Upper lobe of right lung (tissue), 1 donor: ENCODE measurements at regions not wholly inside any gene's neighbourhood (a gene's known extent, or its start where the extent isn't known, plus 50 kb on each side); places are given as distances from the start of the nearest gene placed in this dataset.
"Not testable (repeated sequence)": the region's sequence is repeated elsewhere in the genome, so short reads cannot be mapped to it uniquely, and the experiment has no call there.

ENCODE experiments used
- ATAC-seq: fragments of 200-7000 bp; cut with Tn5 transposase; one replicate; pipeline ENCODE4 v1.9.1; 2020; ENCODE audit warnings: mild to moderate bottlenecking, moderate library complexity
- DNase-seq: peaks from one replicate; pipeline ENCODE4 v3.0.0-alpha.2; 2020
- H3K27ac ChIP-seq: fragments of 200-600 bp; one replicate; pipeline ENCODE4 v1.8.0; 2022
- H3K27me3 ChIP-seq: fragments of 200-600 bp; one replicate; pipeline ENCODE4 v1.8.0; 2022; ENCODE audit warnings: mild to moderate bottlenecking
- H3K36me3 ChIP-seq: fragments of 200-600 bp; one replicate; pipeline ENCODE4 v1.8.0; 2022
- H3K4me1 ChIP-seq: fragments of 200-600 bp; one replicate; pipeline ENCODE4 v1.8.0; 2022
- H3K4me3 ChIP-seq: fragments of 200-600 bp; one replicate; pipeline ENCODE4 v1.8.0; 2022; ENCODE audit warnings: mild to moderate bottlenecking
- H3K9me3 ChIP-seq: fragments of 200-600 bp; one replicate; pipeline ENCODE4 v1.8.0; 2022
- intact Hi-C: fragments of 100-400 bp; cut with DNase I; formaldehyde crosslinking; loops from one replicate; pipeline ENCODE4 v1.11.0; 2022
- TF ChIP-seq, protein P1 (sequence below): fragments of 200-600 bp; IDR thresholded peaks from one replicate; pipeline ENCODE4 v1.8.0; 2022; ENCODE audit warnings: antibody characterized with exemption
- donor health status: DM: no; HTN: yes; CAD: no; lungs with severe emphysema.

DNA sequence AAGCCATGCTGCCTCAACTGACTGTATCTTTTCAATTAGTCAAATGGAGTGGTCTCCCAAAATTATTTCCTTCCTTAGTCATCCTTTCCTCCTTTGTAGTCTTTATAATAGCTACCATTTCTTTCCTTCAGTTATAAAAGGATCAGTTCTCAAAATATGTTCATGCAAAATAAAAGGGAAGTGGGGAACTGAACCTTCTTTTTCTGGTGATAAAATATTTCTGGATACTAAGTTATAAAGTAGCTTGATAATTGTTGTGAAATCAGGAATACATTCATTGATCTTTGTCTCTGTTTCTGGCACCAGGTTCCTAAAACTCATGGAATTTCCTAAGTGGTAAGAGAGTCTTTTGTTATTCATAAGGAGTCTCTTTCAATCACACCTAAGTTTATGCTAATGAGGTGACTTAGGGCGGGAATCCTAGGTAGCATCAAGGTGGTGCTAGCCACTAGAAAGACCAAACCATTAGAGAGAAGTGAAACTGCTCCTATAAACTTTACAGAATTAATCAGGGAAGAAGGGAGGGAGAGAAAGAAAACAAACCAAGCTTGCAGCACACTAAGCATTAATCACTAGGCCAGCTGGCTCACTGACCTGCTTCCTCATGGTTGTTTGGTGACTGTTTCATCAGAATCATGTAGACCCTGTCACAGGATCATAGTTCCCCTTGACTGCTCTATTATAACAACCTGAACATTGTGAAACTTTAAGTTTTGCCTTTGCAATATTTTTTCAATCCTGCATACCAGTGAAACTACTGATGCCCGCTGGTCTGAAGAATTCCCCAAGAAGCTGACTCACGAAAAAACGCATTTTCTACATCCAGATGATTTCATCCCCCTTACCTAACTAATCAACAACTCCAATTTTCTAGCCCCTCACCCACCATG is 161.6 kb upstream of the PTBP2 start:
- peaks cover 2% of the 10 kb centered on the region for H3K4me1 ChIP-seq
- TF ChIP-seq, protein P1, sequence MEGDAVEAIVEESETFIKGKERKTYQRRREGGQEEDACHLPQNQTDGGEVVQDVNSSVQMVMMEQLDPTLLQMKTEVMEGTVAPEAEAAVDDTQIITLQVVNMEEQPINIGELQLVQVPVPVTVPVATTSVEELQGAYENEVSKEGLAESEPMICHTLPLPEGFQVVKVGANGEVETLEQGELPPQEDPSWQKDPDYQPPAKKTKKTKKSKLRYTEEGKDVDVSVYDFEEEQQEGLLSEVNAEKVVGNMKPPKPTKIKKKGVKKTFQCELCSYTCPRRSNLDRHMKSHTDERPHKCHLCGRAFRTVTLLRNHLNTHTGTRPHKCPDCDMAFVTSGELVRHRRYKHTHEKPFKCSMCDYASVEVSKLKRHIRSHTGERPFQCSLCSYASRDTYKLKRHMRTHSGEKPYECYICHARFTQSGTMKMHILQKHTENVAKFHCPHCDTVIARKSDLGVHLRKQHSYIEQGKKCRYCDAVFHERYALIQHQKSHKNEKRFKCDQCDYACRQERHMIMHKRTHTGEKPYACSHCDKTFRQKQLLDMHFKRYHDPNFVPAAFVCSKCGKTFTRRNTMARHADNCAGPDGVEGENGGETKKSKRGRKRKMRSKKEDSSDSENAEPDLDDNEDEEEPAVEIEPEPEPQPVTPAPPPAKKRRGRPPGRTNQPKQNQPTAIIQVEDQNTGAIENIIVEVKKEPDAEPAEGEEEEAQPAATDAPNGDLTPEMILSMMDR, result no peak
- ATAC-seq, result peak; percentile 89
- intact Hi-C loops, result no loop called here
- no peaks in the 10 kb centered on the region for H3K27me3 ChIP-seq
- H3K36me3 ChIP-seq, result no peaks in the 10 kb centered on the region
- H3K4me3 ChIP-seq, result no peak overlapping the region
- H3K27ac ChIP-seq, result no peak overlapping the region
- H3K9me3 ChIP-seq, result no peaks in the 10 kb centered on the region
- DNase-seq, result no peak

DNA sequence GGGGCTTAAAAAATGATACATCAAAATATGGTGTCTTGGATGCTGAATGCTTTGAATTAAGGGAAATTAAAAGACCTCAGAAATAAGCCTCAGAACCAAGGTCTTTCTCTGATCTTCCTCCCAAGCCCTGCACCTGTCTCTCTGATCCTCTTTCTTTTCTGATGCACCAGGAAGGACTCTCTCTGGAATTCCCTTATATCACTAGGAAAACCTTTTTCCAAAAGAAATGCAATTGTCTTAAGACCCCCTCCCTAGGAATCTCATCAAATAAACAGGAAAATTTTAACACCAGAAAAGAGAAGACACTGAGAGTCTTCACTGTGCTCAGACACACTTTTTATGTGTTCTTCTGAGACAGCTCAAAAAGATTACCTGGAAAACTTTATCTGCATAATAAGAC is 159.5 kb upstream of the PTBP2 start:
- TF ChIP-seq, protein P1, result no peak
- H3K4me3 ChIP-seq, result no peak overlapping the region
- H3K9me3 ChIP-seq, result no peaks in the 10 kb centered on the region
- no peak for DNase-seq
- H3K36me3 ChIP-seq, result no peaks in the 10 kb centered on the region
- intact Hi-C loops, result no loop called here
- peaks cover 2% of the 10 kb centered on the region for H3K4me1 ChIP-seq
- no peak for ATAC-seq
- H3K27me3 ChIP-seq, result no peaks in the 10 kb centered on the region
- H3K27ac ChIP-seq, result no peak overlapping the region

DNA sequence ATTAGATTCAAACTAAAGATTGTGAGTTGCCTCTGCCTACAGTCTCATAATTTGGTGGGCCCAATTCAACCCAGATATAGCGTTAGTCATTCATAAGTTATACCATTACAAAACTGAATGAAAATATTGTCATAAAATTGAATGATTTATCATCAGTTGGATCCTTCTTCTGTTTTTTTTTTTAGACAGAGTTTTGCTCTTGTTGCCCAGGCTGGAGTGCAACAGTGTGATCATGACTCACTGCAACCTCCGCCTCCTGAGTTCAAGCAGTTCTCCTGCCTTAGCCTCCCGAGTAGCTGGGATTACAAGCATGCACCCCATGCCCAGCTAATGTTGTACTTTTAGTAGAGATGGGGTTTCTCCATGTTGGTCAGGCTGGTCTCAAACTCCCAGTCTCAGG is 157.2 kb upstream of the PTBP2 start:
- intact Hi-C loops, H3K36me3 ChIP-seq, DNase-seq, H3K4me3 ChIP-seq, H3K9me3 ChIP-seq, ATAC-seq, H3K4me1 ChIP-seq, H3K27me3 ChIP-seq, H3K27ac ChIP-seq: not testable (repeated sequence)

DNA sequence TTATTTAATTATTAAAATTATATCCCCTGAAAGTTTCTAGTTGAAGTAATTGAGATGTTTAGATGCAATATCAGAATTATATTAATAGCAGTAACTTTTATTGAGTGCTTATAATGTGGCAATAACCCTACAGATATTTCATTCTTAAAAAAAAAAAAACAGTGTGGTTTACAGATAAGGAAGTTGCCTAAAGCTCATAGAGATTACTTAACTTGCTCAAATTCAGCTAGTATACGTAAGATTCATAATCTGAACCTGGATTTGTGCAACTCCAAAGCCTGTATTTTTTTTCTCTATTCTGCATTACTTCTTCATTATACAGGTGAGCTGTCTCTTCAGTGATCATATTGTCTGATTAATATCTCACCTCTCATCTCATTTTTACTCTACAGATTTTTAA is 156.0 kb upstream of the PTBP2 start:
- Histone ChIP-seq H3K4me3 (no peak overlapping the region), H3K9me3 (no peaks in the 10 kb centered on the region), H3K27me3 (no peaks in the 10 kb centered on the region), H3K36me3 (no peaks in the 10 kb centered on the region), H3K27ac (no peak overlapping the region), H3K4me1 (no peaks in the 10 kb centered on the region)
- ATAC-seq, result no peak
- intact Hi-C loops, result no loop called here
- TF ChIP-seq, protein P1, result no peak
- no peak for DNase-seq

DNA sequence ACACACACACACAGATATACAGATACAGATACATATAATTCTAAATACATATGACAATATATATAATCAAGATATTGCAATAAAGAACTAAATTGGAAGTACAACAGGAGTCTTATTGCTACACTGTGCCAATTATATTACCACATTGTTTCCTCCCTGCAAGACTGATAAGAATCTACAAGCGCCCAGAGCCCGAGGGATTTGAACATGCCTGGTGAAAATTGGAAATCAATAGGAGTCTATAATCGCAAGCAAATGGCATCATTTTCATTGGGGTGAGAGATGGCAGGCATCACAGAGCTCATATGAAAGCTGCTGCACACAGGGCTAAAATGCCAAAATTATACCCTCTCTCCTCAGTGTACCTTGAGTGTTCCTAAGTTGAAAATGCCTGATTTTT is 152.9 kb upstream of the PTBP2 start:
- intact Hi-C loops, result no loop called here
- TF ChIP-seq, protein P1, result no peak
- no peak for ATAC-seq
- no peak for DNase-seq
- H3K4me3 ChIP-seq, result no peak overlapping the region
- H3K9me3 ChIP-seq, result no peaks in the 10 kb centered on the region
- no peaks in the 10 kb centered on the region for H3K4me1 ChIP-seq
- no peaks in the 10 kb centered on the region for H3K27me3 ChIP-seq
- H3K36me3 ChIP-seq, result no peaks in the 10 kb centered on the region
- H3K27ac ChIP-seq, result no peak overlapping the region

DNA sequence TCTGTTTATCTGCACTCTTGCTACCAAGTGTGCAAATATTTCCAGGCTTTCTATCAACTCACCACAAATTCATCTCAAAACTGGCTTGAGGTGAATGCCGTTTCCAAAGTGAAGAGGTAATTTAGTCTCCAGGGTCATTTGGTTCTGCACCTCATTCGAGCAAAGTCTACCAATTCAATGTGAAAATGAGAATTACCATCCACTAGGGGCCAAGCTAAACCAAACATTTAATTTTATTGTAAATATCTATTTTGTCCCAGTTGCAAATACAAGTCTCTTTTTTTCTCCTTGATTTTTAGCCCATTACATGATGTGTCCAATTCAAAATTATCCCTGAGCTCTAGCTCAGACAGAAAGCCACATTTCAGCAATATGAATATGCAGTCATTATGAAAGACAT is 152.3 kb upstream of the PTBP2 start:
- no peak overlapping the region for H3K27ac ChIP-seq
- intact Hi-C loops, result no loop called here
- TF ChIP-seq, protein P1, result no peak

More for the DNA sequence above, 152.3 kb upstream of the PTBP2 start:
- Histone ChIP-seq H3K4me3 (no peak overlapping the region), H3K9me3 (no peaks in the 10 kb centered on the region), H3K27me3 (no peaks in the 10 kb centered on the region), H3K4me1 (no peaks in the 10 kb centered on the region), H3K36me3 (no peaks in the 10 kb centered on the region)
- DNase-seq, result no peak
- ATAC-seq, result no peak
